ENCODE measurements at regions not wholly inside any gene's neighbourhood (a gene's known extent, or its start where the extent isn't known, plus 50 kb on each side); places are given as distances from the start of the nearest gene placed in this dataset.

DNA sequence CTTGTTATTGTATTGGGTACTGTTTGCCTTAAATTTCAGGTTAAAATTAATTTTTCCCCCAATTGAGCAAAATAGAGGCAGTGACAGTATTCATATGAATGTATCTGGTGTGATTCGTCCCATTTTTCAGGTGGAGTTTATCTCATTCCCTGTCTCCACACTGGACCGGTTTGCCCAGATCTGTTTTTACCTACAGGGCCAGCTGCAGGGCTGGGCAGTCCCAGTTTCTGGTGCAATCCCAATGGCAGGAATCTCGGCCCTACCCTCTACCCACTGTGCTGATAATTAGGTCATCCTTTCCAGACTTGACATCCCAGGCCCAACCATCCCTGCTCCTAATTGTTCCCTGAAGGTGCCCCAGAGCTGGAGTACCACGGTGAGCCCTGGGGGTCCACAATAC lies 49.8 kb upstream of the NFE2L3 start:
- Histone ChIP-seq H3K27me3 (ENCODE audit: insufficient read depth, low read depth, low read length) (no peaks in the 10 kb centered on the region), H4K20me1 (ENCODE audit: insufficient read depth) (no peaks in the 10 kb centered on the region), H3K4me3 (ENCODE audit: low read length) (no peak overlapping the region), H3K4me2 (ENCODE audit: low read length) (no peak overlapping the region), H3K9me3 (ENCODE audit: low read length) (no peaks in the 10 kb centered on the region), H3K79me2 (replicated peaks; ENCODE audit: insufficient read depth, low read length) (no peaks in the 10 kb centered on the region), H3K36me3 (ENCODE audit: insufficient read depth, low read length) (no peaks in the 10 kb centered on the region), H2AFZ (ENCODE audit: low read depth, low read length) (no peak overlapping the region), H3K9ac (ENCODE audit: low read length) (no peak overlapping the region), H3F3A (ENCODE audit: insufficient read depth, low read length, poor library complexity, severe bottlenecking) (no peaks in the 10 kb centered on the region), H3K27ac (ENCODE audit: low read length) (no peak overlapping the region), H3K9me2 (ENCODE audit: insufficient read depth, low read length) (no peaks in the 10 kb centered on the region)
- no peak for TF ChIP-seq SMC3 (conservative IDR thresholded peaks at IDR 0.05; ENCODE audit: poor library complexity)
- no peak for TF ChIP-seq MXI1 (conservative IDR thresholded peaks at IDR 0.05; ENCODE audit: poor library complexity, severe bottlenecking)
- TF ChIP-seq EZH2 (IDR thresholded peaks at IDR 0.05; ENCODE audit: borderline replicate concordance, insufficient read depth, low read length, poor library complexity, severe bottlenecking): no peak
- no peak for TF ChIP-seq POLR2AphosphoS5 (IDR thresholded peaks at IDR 0.05)
- TF ChIP-seq TAF1 (IDR thresholded peaks at IDR 0.05; ENCODE audit: low read depth): no peak
- no peak for TF ChIP-seq RAD21 (conservative IDR thresholded peaks at IDR 0.05)
- TF ChIP-seq EP300 (conservative IDR thresholded peaks at IDR 0.05; ENCODE audit: poor library complexity, severe bottlenecking): no peak
- TF ChIP-seq, protein P1, sequence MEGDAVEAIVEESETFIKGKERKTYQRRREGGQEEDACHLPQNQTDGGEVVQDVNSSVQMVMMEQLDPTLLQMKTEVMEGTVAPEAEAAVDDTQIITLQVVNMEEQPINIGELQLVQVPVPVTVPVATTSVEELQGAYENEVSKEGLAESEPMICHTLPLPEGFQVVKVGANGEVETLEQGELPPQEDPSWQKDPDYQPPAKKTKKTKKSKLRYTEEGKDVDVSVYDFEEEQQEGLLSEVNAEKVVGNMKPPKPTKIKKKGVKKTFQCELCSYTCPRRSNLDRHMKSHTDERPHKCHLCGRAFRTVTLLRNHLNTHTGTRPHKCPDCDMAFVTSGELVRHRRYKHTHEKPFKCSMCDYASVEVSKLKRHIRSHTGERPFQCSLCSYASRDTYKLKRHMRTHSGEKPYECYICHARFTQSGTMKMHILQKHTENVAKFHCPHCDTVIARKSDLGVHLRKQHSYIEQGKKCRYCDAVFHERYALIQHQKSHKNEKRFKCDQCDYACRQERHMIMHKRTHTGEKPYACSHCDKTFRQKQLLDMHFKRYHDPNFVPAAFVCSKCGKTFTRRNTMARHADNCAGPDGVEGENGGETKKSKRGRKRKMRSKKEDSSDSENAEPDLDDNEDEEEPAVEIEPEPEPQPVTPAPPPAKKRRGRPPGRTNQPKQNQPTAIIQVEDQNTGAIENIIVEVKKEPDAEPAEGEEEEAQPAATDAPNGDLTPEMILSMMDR (IDR thresholded peaks at IDR 0.05; ENCODE audit: poor library complexity, severe bottlenecking): no peak
- TF ChIP-seq, protein P2, sequence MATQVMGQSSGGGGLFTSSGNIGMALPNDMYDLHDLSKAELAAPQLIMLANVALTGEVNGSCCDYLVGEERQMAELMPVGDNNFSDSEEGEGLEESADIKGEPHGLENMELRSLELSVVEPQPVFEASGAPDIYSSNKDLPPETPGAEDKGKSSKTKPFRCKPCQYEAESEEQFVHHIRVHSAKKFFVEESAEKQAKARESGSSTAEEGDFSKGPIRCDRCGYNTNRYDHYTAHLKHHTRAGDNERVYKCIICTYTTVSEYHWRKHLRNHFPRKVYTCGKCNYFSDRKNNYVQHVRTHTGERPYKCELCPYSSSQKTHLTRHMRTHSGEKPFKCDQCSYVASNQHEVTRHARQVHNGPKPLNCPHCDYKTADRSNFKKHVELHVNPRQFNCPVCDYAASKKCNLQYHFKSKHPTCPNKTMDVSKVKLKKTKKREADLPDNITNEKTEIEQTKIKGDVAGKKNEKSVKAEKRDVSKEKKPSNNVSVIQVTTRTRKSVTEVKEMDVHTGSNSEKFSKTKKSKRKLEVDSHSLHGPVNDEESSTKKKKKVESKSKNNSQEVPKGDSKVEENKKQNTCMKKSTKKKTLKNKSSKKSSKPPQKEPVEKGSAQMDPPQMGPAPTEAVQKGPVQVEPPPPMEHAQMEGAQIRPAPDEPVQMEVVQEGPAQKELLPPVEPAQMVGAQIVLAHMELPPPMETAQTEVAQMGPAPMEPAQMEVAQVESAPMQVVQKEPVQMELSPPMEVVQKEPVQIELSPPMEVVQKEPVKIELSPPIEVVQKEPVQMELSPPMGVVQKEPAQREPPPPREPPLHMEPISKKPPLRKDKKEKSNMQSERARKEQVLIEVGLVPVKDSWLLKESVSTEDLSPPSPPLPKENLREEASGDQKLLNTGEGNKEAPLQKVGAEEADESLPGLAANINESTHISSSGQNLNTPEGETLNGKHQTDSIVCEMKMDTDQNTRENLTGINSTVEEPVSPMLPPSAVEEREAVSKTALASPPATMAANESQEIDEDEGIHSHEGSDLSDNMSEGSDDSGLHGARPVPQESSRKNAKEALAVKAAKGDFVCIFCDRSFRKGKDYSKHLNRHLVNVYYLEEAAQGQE (IDR thresholded peaks at IDR 0.05; ENCODE audit: borderline replicate concordance): no peak

Small RNAs in the stretch of these regions (small RNA-seq; reads per million reads assigned to genes)
- gene MIR148A: 48.6 to 141 (median 115) reads per million in 3 experiments

Measured in neural cell (in vitro differentiated cells).